Lung (tissue), 11 donors: ENCODE measurements at regions not wholly inside any gene's neighbourhood (a gene's known extent, or its start where the extent isn't known, plus 50 kb on each side); places are given as distances from the start of the nearest gene placed in this dataset.
"Not testable (repeated sequence)": the region's sequence is repeated elsewhere in the genome, so short reads cannot be mapped to it uniquely, and the experiment has no call there.

Experiments used
- ATAC-seq: fragments of 200-7000 bp; cut with Tn5 transposase; one replicate; pipeline ENCODE4 v1.9.1; 2020; ENCODE audit warnings: moderate number of reproducible peaks; ENCODE audit not compliant: insufficient read depth, low FRiP score
- DNase-seq, 3 donors: peaks; one replicate each; pipeline ENCODE4 v3.0.0-alpha.2; 2013 to 2017
- H3K27ac ChIP-seq, 2 donors: one replicate each; pipeline ENCODE4 v1.5.1; 2013; ENCODE audit warnings: mild to moderate bottlenecking in 2 of 2, moderate library complexity in 2 of 2, control low read depth in 1 of 2, inconsistent platforms in 1 of 2, low read depth in 1 of 2, low read length in 1 of 2
- H3K27me3 ChIP-seq, 3 donors: one replicate each; pipeline ENCODE4 v1.5.1; 2013; ENCODE audit warnings: low read length in 2 of 3; ENCODE audit not compliant: control insufficient read depth in 3 of 3, insufficient read depth in 3 of 3
- H3K36me3 ChIP-seq, 4 donors: one replicate each; pipeline ENCODE4 v1.5.1; 2013; ENCODE audit warnings: low read length in 4 of 4, mild to moderate bottlenecking in 1 of 4, moderate library complexity in 1 of 4; ENCODE audit not compliant: control insufficient read depth in 4 of 4, insufficient read depth in 4 of 4
- H3K4me1 ChIP-seq, 5 donors: one replicate each; pipeline ENCODE4 v1.5.1; 2013; ENCODE audit warnings: low read length in 5 of 5, mild to moderate bottlenecking in 2 of 5, moderate library complexity in 1 of 5; ENCODE audit not compliant: control insufficient read depth in 5 of 5, insufficient read depth in 5 of 5
- H3K4me3 ChIP-seq: one replicate; pipeline ENCODE4 v1.5.1; 2013; ENCODE audit warnings: mild to moderate bottlenecking, control low read depth, moderate library complexity
- H3K9ac ChIP-seq, 2 donors: one replicate each; pipeline ENCODE4 v1.5.1; 2013; ENCODE audit warnings: low read length in 2 of 2, control low read depth in 1 of 2; ENCODE audit not compliant: insufficient read depth in 1 of 2
- H3K9me3 ChIP-seq, 4 donors: one replicate each; pipeline ENCODE4 v1.5.1; 2013; ENCODE audit warnings: low read length in 3 of 4, mild to moderate bottlenecking in 1 of 4, moderate library complexity in 1 of 4; ENCODE audit not compliant: control insufficient read depth in 4 of 4, insufficient read depth in 3 of 4
- WGBS, 2 donors: extraction: QIAGEN DNeasy Blood & Tissue Kit; methylation state at CpG; one replicate each; pipeline ENCODE4 v1.1.7; 2013; 5-methylcytosine and 5-hydroxymethylcytosine counted together
- TF ChIP-seq, protein P1 (sequence below): IDR thresholded peaks from 2 replicates; pipeline ENCODE4 v1.5.1; 2012; ENCODE audit warnings: mild to moderate bottlenecking; ENCODE audit errors: control extremely low read depth, extremely low read depth
- donor health status: control.
- donor health status: control.
- donor health status: Bipolar disorder and iron deficiency.
- donor health status: healthy.
- donor health status: DM: yes; HTN: yes; CAD: no.

DNA sequence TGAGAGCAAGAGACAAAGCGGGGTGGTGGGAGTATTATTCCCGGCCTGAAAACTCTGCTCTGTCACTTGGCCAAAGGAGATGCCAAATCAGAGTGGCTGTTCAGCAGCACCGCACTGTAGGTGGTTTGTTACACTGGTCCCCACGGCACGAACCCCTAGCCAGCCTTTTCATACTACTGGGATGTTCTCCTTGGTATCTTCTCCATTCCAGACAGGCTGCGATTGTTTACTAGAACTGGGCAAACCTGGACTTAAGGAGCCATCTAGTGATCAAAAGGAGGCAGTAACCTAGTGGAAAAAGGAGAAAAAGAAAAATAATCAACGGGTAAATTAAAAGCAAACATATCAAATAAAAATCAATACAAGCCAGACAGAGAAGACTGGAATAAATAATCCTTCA, 58.9 kb upstream of the TMTC2 start:
- no peaks in the 10 kb centered on the region for H3K27me3 ChIP-seq
- H3K36me3 ChIP-seq, result no peaks in the 10 kb centered on the region
- H3K4me3 ChIP-seq, result no peak overlapping the region
- no peak overlapping the region for H3K9ac ChIP-seq
- DNase-seq (no peak), ATAC-seq (no peak)
- TF ChIP-seq, protein P1, sequence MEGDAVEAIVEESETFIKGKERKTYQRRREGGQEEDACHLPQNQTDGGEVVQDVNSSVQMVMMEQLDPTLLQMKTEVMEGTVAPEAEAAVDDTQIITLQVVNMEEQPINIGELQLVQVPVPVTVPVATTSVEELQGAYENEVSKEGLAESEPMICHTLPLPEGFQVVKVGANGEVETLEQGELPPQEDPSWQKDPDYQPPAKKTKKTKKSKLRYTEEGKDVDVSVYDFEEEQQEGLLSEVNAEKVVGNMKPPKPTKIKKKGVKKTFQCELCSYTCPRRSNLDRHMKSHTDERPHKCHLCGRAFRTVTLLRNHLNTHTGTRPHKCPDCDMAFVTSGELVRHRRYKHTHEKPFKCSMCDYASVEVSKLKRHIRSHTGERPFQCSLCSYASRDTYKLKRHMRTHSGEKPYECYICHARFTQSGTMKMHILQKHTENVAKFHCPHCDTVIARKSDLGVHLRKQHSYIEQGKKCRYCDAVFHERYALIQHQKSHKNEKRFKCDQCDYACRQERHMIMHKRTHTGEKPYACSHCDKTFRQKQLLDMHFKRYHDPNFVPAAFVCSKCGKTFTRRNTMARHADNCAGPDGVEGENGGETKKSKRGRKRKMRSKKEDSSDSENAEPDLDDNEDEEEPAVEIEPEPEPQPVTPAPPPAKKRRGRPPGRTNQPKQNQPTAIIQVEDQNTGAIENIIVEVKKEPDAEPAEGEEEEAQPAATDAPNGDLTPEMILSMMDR, result no peak
- 75 to 76% methylated on average over 7 of the region's 7 CpGs for WGBS, 2 donors
- no peaks in the 10 kb centered on the region for H3K4me1 ChIP-seq
- no peaks in the 10 kb centered on the region for H3K9me3 ChIP-seq
- no peak overlapping the region for H3K27ac ChIP-seq

DNA sequence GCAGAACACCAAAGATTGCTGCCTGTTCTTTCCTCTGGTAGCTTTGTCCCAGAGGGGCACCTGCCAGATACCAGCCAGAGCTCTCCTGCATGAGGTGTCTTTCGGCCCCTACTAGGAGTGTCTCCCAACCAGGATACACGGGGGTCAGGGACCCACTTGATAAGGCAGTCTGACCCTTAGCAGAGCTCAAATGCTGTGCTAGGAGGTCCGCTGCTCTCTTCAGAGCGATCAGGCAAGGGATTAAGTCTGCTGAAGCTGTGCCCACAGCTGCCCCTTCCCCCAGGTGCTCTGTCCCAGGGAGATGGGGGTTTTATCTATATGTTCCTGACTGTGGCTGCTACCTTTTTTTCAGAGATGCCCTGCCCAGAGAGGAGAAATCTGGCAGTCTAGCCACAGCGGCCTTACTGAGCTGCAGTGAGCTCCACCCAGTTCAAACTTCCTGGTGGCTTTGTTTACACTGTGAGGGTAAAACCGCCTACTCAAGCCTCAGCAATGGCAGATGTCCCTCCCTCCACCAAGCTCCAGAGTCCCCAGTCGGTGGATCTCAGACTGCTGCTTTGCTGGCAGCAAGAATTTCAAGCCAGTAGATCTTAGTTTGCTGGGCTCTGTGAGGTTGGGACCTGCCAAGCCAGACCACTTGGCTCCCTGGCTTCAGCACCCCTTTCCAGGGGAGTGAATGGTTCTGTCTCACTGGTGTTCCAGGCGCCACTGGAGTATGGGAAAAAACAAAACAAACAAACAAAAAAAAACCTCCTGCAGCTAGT, 52.0 kb upstream of the TMTC2 start:
- not testable (repeated sequence) for H3K9ac ChIP-seq, H3K27ac ChIP-seq

DNA sequence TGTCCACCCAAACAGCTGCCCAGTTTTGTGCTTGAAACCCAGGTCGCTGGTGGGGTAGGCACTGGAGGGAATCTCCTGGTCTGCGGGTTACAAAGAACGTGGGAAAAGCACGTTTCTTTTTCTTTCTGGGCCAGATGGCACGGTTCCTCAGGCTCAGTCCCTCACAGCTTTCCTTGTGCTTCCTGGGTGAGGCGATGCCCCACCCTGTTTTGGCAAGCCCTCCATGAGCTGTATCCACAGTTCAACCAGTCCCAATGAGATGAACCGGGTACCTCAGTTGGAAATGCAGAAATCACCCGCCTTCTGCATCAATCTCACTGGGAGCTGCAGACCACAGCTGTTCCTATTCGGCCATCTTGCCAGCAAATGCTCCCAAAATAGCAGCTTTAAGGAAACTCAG, 51.4 kb upstream of the TMTC2 start:
- no peaks in the 10 kb centered on the region for H3K27me3 ChIP-seq
- TF ChIP-seq, protein P1, result no peak
- H3K36me3 ChIP-seq, result no peaks in the 10 kb centered on the region
- no peaks in the 10 kb centered on the region for H3K4me1 ChIP-seq
- peaks cover 0 to 2% (median 0%) of the 10 kb centered on the region in 4 donors for H3K9me3 ChIP-seq
- DNase-seq, result no peak
- no peak overlapping the region for H3K9ac ChIP-seq
- H3K4me3 ChIP-seq, result no peak overlapping the region
- no peak for ATAC-seq
- 90 to 93% methylated on average over 9 of the region's 9 CpGs for WGBS, 2 donors
- H3K27ac ChIP-seq, result no peak overlapping the region

More for the DNA sequence above, 52.0 kb upstream of the TMTC2 start:
- H3K27me3 ChIP-seq, H3K4me1 ChIP-seq, ATAC-seq, DNase-seq, H3K4me3 ChIP-seq, H3K36me3 ChIP-seq, H3K9me3 ChIP-seq: not testable (repeated sequence)
- 81 to 85% methylated on average over 8 of the region's 8 CpGs for WGBS, 2 donors
